ENCODE measurements at regions not wholly inside any gene's neighbourhood (a gene's known extent, or its start where the extent isn't known, plus 50 kb on each side); places are given as distances from the start of the nearest gene placed in this dataset.

GRCh38 chr12:113766131-113766878 lies 199.8 kb downstream of the RBM19 start:
- no peak overlapping the region; the same call in 1 of the 2 replicates for H3K27ac ChIP-seq
- no peak for TF ChIP-seq CTCF (conservative IDR thresholded peaks at IDR 0.05)

- no peak overlapping the region for H3K27ac ChIP-seq
- TF ChIP-seq CTCF (conservative IDR thresholded peaks at IDR 0.05): no peak
Measured at GRCh38 chr12:113764661-113765060, 201.5 kb downstream of the RBM19 start.

GRCh38 chr12:113762882-113763816 lies 203.0 kb downstream of the RBM19 start:
- TF ChIP-seq CTCF (conservative IDR thresholded peaks at IDR 0.05): no peak
- no peak overlapping the region for H3K27ac ChIP-seq

- H3K27ac ChIP-seq: no peak overlapping the region
- TF ChIP-seq CTCF (conservative IDR thresholded peaks at IDR 0.05): no peak
Measured at GRCh38 chr12:113762155-113762881, 203.8 kb downstream of the RBM19 start.

- TF ChIP-seq CTCF (conservative IDR thresholded peaks at IDR 0.05): no peak
- no peak overlapping the region for H3K27ac ChIP-seq
Measured at GRCh38 chr12:113759135-113759534, 207.0 kb downstream of the RBM19 start.

- no peak overlapping the region for H3K27ac ChIP-seq
- no peak for TF ChIP-seq CTCF (conservative IDR thresholded peaks at IDR 0.05)
Measured at GRCh38 chr12:113758165-113758924, 207.8 kb downstream of the RBM19 start.

Measured in VCaP (cell line).